ENCODE measurements at regions not wholly inside any gene's neighbourhood (a gene's known extent, or its start where the extent isn't known, plus 50 kb on each side); places are given as distances from the start of the nearest gene placed in this dataset.

DNA sequence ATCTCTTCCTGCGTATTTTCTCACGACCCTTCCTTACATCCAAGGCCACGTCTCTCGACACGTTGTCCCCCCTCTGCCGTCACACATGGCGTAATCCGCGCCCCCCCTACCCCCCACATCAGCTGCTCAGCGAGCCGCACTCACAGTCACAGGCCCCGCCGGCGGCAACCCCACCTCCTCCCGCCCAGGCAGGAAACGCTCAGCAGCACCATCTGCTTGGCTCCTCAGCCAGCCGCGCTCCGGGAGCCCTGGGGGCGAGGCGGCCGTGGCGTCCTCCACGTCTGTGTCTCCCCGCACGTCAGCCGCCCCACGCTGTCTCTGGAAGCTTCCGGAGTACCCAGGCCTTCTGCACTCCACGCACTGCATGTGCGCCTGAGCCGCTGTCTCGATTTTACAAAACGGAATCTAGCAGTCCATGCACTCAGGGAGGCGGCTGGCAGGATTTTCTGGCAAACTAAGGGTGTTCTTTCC lies 64.6 kb downstream of the SIK1 start:
- TF ChIP-seq, protein P1, sequence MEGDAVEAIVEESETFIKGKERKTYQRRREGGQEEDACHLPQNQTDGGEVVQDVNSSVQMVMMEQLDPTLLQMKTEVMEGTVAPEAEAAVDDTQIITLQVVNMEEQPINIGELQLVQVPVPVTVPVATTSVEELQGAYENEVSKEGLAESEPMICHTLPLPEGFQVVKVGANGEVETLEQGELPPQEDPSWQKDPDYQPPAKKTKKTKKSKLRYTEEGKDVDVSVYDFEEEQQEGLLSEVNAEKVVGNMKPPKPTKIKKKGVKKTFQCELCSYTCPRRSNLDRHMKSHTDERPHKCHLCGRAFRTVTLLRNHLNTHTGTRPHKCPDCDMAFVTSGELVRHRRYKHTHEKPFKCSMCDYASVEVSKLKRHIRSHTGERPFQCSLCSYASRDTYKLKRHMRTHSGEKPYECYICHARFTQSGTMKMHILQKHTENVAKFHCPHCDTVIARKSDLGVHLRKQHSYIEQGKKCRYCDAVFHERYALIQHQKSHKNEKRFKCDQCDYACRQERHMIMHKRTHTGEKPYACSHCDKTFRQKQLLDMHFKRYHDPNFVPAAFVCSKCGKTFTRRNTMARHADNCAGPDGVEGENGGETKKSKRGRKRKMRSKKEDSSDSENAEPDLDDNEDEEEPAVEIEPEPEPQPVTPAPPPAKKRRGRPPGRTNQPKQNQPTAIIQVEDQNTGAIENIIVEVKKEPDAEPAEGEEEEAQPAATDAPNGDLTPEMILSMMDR (IDR thresholded peaks at IDR 0.05), result no peak
- TF ChIP-seq POLR2A (IDR thresholded peaks at IDR 0.05), result no peak
